ENCODE measurements at regions not wholly inside any gene's neighbourhood (a gene's known extent, or its start where the extent isn't known, plus 50 kb on each side); places are given as distances from the start of the nearest gene placed in this dataset.

- H3K9ac ChIP-seq, result no peak overlapping the region
- no peaks in the 10 kb centered on the region for H3K36me3 ChIP-seq (ENCODE audit: insufficient read depth)
- no peaks in the 10 kb centered on the region for H3K79me2 ChIP-seq (ENCODE audit: insufficient read depth, low read depth)
- no peaks in the 10 kb centered on the region for H3K4me1 ChIP-seq (ENCODE audit: low read depth, poor library complexity, severe bottlenecking)
- no peak overlapping the region for H3K4me3 ChIP-seq (IDR thresholded peaks at IDR 0.05; ENCODE audit: insufficient read depth, low read depth, low read length)
- no peak overlapping the region for H3K4me2 ChIP-seq
- H2AFZ ChIP-seq (ENCODE audit: low read depth), result no peak overlapping the region
- TF ChIP-seq CTCF (conservative IDR thresholded peaks at IDR 0.05; ENCODE audit: low read depth, low read length), result no peak
- H4K20me1 ChIP-seq (ENCODE audit: insufficient read depth), result no peaks in the 10 kb centered on the region
- H3K27ac ChIP-seq, result no peak overlapping the region
- H3K27me3 ChIP-seq (ENCODE audit: insufficient read depth, low read depth), result no peaks in the 10 kb centered on the region
Measured at GRCh38 chr10:6657669-6658068, 77.6 kb upstream of the PRKCQ start.

DNA sequence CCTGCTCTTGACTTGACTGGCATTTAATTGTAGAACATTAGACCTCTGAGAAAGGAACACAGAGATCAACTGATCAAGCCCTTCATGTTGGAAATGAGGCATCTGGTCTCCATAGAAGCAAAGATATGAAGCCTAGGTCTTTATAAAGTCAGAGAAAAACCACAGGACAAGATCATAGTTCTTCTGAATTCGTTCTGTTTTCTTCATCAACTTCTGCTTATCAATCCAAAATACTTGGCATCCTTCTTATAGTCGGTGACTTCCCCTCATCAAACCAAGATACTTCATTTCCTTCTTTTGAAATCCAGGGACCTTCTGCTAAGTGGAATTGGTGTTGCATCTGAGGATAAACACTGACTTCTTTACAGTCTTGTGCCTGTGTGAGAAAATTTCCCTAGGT lies 77.1 kb upstream of the PRKCQ start:
- TF ChIP-seq CTCF (conservative IDR thresholded peaks at IDR 0.05; ENCODE audit: low read depth, low read length), result no peak
- H2AFZ ChIP-seq (ENCODE audit: low read depth), result no peak overlapping the region
- H3K9ac ChIP-seq, result no peak overlapping the region
- no peaks in the 10 kb centered on the region for H3K79me2 ChIP-seq (ENCODE audit: insufficient read depth, low read depth)
- no peak overlapping the region for H3K4me3 ChIP-seq (IDR thresholded peaks at IDR 0.05; ENCODE audit: insufficient read depth, low read depth, low read length)
- H3K36me3 ChIP-seq (ENCODE audit: insufficient read depth), result no peaks in the 10 kb centered on the region
- no peaks in the 10 kb centered on the region for H3K27me3 ChIP-seq (ENCODE audit: insufficient read depth, low read depth)
- H3K4me2 ChIP-seq, result no peak overlapping the region
- H4K20me1 ChIP-seq (ENCODE audit: insufficient read depth), result no peaks in the 10 kb centered on the region
- H3K27ac ChIP-seq, result no peak overlapping the region
- H3K4me1 ChIP-seq (ENCODE audit: low read depth, poor library complexity, severe bottlenecking), result no peaks in the 10 kb centered on the region

- TF ChIP-seq CTCF (conservative IDR thresholded peaks at IDR 0.05; ENCODE audit: low read depth, low read length), result no peak
- Histone ChIP-seq H3K79me2 (ENCODE audit: insufficient read depth, low read depth) (no peaks in the 10 kb centered on the region), H4K20me1 (ENCODE audit: insufficient read depth) (no peaks in the 10 kb centered on the region), H2AFZ (ENCODE audit: low read depth) (no peak overlapping the region), H3K36me3 (ENCODE audit: insufficient read depth) (no peaks in the 10 kb centered on the region), H3K4me1 (ENCODE audit: low read depth, poor library complexity, severe bottlenecking) (no peaks in the 10 kb centered on the region), H3K27me3 (ENCODE audit: insufficient read depth, low read depth) (no peaks in the 10 kb centered on the region), H3K4me3 (IDR thresholded peaks at IDR 0.05; ENCODE audit: insufficient read depth, low read depth, low read length) (no peak overlapping the region), H3K4me2 (no peak overlapping the region), H3K9ac (no peak overlapping the region), H3K27ac (no peak overlapping the region)
Measured at GRCh38 chr10:6654571-6654970, 74.5 kb upstream of the PRKCQ start.

GRCh38 chr10:6650586-6650985 lies 70.5 kb upstream of the PRKCQ start:
- Histone ChIP-seq H3K4me1 (ENCODE audit: low read depth, poor library complexity, severe bottlenecking) (peaks cover 4% of the 10 kb centered on the region), H3K79me2 (ENCODE audit: insufficient read depth, low read depth) (no peaks in the 10 kb centered on the region), H3K9ac (no peak overlapping the region), H3K4me2 (no peak overlapping the region), H3K27me3 (ENCODE audit: insufficient read depth, low read depth) (no peaks in the 10 kb centered on the region), H2AFZ (ENCODE audit: low read depth) (no peak overlapping the region), H3K4me3 (IDR thresholded peaks at IDR 0.05; ENCODE audit: insufficient read depth, low read depth, low read length) (no peak overlapping the region), H3K36me3 (ENCODE audit: insufficient read depth) (no peaks in the 10 kb centered on the region), H3K27ac (no peak overlapping the region), H4K20me1 (ENCODE audit: insufficient read depth) (no peaks in the 10 kb centered on the region)
- TF ChIP-seq CTCF (conservative IDR thresholded peaks at IDR 0.05; ENCODE audit: low read depth, low read length), result no peak

GRCh38 chr10:6649903-6650302 lies 69.8 kb upstream of the PRKCQ start:
- no peak for TF ChIP-seq CTCF (conservative IDR thresholded peaks at IDR 0.05; ENCODE audit: low read depth, low read length)
- Histone ChIP-seq H3K4me2 (no peak overlapping the region), H3K9ac (no peak overlapping the region), H2AFZ (ENCODE audit: low read depth) (no peak overlapping the region), H3K4me1 (ENCODE audit: low read depth, poor library complexity, severe bottlenecking) (peaks cover 4% of the 10 kb centered on the region), H3K27ac (no peak overlapping the region), H3K79me2 (ENCODE audit: insufficient read depth, low read depth) (no peaks in the 10 kb centered on the region), H3K27me3 (ENCODE audit: insufficient read depth, low read depth) (no peaks in the 10 kb centered on the region), H3K36me3 (ENCODE audit: insufficient read depth) (no peaks in the 10 kb centered on the region), H4K20me1 (ENCODE audit: insufficient read depth) (no peaks in the 10 kb centered on the region), H3K4me3 (IDR thresholded peaks at IDR 0.05; ENCODE audit: insufficient read depth, low read depth, low read length) (no peak overlapping the region)
